Suprapubic skin (tissue), 4 donors: ENCODE measurements at regions not wholly inside any gene's neighbourhood (a gene's known extent, or its start where the extent isn't known, plus 50 kb on each side); places are given as distances from the start of the nearest gene placed in this dataset.

Experiments used
- EP300 ChIP-seq: sonication (generic); formaldehyde crosslinking; IDR thresholded peaks from one replicate; pipeline ENCODE4 v1.6.1; 2017; ENCODE audit warnings: antibody characterized with exemption
- POLR2AphosphoS5 ChIP-seq, 3 donors: sonication (generic); formaldehyde crosslinking; IDR thresholded peaks; one replicate each; pipeline ENCODE4 v1.6.1; 2017; ENCODE audit warnings: antibody characterized with exemption in 3 of 3
- TF ChIP-seq, protein P1 (sequence below), 2 donors: fragments of 200-600 bp in 1 of 2; fragments of 450-650 bp in 1 of 2; sonication (generic) in 1 of 2; IDR thresholded peaks; one replicate each; pipeline ENCODE4 v1.5.1; 2016 to 2019; ENCODE audit warnings: antibody characterized with exemption in 2 of 2, mild to moderate bottlenecking in 1 of 2, moderate library complexity in 1 of 2

DNA sequence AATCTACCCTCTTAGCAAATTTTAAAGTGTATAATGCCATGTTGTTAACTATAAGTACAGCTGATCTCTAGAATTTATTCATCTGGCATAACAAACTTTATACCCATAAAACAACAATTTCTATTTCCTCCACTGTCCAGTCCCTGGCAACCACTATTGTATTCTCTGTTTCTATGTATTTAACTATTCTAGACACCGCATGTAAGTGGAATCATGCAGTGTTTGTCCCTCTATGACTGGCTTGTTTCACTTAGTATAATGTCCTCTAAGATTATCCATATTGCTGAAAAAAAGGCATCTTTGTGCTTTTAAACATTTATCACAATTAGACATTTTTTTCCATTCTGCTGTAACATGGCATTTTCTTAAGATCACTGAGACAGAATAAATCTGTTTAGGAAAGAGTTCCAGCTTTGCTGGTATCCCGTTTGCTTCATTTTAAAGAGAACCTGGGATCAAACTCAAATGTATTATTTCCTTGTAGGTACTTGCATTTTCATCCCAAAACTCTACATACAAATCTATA, 1191.0 kb downstream of the SLITRK5 start:
- TF ChIP-seq, protein P1, sequence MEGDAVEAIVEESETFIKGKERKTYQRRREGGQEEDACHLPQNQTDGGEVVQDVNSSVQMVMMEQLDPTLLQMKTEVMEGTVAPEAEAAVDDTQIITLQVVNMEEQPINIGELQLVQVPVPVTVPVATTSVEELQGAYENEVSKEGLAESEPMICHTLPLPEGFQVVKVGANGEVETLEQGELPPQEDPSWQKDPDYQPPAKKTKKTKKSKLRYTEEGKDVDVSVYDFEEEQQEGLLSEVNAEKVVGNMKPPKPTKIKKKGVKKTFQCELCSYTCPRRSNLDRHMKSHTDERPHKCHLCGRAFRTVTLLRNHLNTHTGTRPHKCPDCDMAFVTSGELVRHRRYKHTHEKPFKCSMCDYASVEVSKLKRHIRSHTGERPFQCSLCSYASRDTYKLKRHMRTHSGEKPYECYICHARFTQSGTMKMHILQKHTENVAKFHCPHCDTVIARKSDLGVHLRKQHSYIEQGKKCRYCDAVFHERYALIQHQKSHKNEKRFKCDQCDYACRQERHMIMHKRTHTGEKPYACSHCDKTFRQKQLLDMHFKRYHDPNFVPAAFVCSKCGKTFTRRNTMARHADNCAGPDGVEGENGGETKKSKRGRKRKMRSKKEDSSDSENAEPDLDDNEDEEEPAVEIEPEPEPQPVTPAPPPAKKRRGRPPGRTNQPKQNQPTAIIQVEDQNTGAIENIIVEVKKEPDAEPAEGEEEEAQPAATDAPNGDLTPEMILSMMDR (IDR thresholded peaks at IDR 0.05), result no peak
- no peak for TF ChIP-seq POLR2AphosphoS5 (IDR thresholded peaks at IDR 0.05)
- no peak for TF ChIP-seq EP300
